Astrocyte (in vitro differentiated cells and primary cell): ENCODE measurements at regions not wholly inside any gene's neighbourhood (a gene's known extent, or its start where the extent isn't known, plus 50 kb on each side); places are given as distances from the start of the nearest gene placed in this dataset.

ENCODE experiments used
- EZH2 ChIP-seq: IDR thresholded peaks from 2 replicates; pipeline ENCODE4 v1.6.1; 2012; ENCODE audit warnings: mild to moderate bottlenecking, low read length, inconsistent platforms; ENCODE audit not compliant: insufficient read depth
- TF ChIP-seq, protein P1 (sequence below): IDR thresholded peaks from 2 replicates; pipeline ENCODE4 v1.5.1; 2011; ENCODE audit warnings: low read depth, mild to moderate bottlenecking, inconsistent platforms, low read length, moderate library complexity; ENCODE audit not compliant: insufficient read depth

DNA sequence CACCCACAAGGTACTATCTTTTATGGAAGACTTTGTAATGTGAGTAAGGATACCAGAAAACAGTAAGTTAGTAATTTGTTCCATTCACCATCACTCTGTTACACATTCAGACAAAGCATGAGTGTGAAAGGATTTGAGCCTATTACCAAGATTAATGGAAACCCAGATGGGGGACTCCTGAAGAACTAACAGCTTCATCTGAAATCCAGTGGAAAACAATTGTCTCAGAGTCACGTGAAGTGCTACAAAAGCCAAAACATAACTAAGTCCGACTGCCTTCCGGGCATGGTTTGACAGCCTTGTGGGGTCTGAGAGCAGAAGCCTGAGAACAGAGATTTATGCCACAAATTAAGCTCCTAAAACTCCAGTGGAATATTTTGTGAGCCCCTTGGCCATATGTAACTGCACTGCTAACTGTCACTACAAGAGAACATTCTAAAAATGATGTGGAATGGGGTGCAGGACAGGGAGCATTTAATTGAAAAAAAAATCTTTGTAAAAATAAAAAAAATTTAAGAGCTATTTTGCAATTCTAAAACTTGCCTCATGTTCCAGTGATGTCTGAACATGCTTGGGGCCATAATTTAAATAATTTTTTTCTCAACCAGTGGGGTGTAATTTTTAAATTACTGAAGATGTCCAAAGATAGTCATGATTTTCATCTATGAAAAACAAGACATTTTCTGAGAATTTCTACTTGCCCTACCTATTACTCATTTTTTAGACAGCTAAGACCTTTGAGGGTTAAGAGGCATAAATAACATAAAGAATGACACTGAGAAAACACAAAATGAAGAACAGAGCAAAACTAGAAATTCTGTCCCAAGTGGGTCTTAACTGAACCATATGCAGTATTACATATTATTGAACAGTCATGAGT, 555.0 kb downstream of the INHBA start:
- TF ChIP-seq, protein P1, sequence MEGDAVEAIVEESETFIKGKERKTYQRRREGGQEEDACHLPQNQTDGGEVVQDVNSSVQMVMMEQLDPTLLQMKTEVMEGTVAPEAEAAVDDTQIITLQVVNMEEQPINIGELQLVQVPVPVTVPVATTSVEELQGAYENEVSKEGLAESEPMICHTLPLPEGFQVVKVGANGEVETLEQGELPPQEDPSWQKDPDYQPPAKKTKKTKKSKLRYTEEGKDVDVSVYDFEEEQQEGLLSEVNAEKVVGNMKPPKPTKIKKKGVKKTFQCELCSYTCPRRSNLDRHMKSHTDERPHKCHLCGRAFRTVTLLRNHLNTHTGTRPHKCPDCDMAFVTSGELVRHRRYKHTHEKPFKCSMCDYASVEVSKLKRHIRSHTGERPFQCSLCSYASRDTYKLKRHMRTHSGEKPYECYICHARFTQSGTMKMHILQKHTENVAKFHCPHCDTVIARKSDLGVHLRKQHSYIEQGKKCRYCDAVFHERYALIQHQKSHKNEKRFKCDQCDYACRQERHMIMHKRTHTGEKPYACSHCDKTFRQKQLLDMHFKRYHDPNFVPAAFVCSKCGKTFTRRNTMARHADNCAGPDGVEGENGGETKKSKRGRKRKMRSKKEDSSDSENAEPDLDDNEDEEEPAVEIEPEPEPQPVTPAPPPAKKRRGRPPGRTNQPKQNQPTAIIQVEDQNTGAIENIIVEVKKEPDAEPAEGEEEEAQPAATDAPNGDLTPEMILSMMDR, result no peak
- no peak for TF ChIP-seq EZH2
